ENCODE measurements at regions not wholly inside any gene's neighbourhood (a gene's known extent, or its start where the extent isn't known, plus 50 kb on each side); places are given as distances from the start of the nearest gene placed in this dataset.
"Not testable (repeated sequence)": the region's sequence is repeated elsewhere in the genome, so short reads cannot be mapped to it uniquely, and the experiment has no call there.

GRCh38 chr11:134863294-134863693 lies 451.3 kb upstream of the B3GAT1 start:
- no peaks in the 10 kb centered on the region for H3K9me3 ChIP-seq (ENCODE audit: control insufficient read depth, insufficient read depth, low read length)
- H3K36me3 ChIP-seq (ENCODE audit: control insufficient read depth, insufficient read depth, low read length): no peaks in the 10 kb centered on the region
- H3K27ac ChIP-seq (ENCODE audit: low read length): no peak overlapping the region
- no peak overlapping the region for H3K4me3 ChIP-seq (ENCODE audit: low read length)
- no peaks in the 10 kb centered on the region for H3K27me3 ChIP-seq (ENCODE audit: control insufficient read depth, insufficient read depth, low read length)
- DNase-seq (ENCODE audit: low read depth, low spot score): no peak
- peaks cover under 1% of the 10 kb centered on the region; the same call in 1 of the 2 replicates for H3K4me1 ChIP-seq (ENCODE audit: control insufficient read depth, insufficient read depth, low read length)
- WGBS (ENCODE audit: insufficient coverage, insufficient read length): no CpG with 5 or more reads among the region's 9 CpGs

DNA sequence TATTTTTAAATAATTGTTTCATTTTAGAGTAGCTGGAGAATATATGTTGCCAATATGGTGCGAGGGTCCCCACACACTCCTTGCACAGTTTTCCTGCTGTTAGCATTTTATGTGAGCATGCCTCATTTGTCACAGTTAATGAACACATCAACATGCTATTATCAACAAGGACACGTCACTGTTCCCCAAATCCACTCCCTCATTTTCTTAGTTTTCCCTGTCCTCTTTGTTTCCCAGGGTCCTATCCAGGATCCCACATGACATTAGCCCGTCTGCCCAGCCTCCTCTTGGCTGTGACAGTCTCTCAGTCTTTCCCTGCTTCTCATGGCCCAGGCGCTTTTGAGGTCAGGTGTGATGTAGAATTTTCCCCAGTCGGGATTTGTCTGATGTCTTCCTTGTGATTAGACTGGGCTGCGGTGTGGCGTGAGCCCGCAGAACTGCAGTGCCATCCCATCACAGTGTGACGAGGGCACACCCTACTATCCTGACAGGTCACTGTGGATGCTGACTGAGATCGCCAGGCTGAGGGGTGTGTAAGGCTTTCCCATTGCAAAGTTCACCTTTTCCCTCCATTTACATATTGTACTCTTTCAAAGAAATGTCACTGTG lies 450.6 kb upstream of the B3GAT1 start:
- Histone ChIP-seq H3K9me3 (ENCODE audit: control insufficient read depth, insufficient read depth, low read length) (no peaks in the 10 kb centered on the region), H3K27me3 (ENCODE audit: control insufficient read depth, insufficient read depth, low read length) (no peaks in the 10 kb centered on the region), H3K36me3 (ENCODE audit: control insufficient read depth, insufficient read depth, low read length) (no peaks in the 10 kb centered on the region), H3K27ac (ENCODE audit: low read length) (no peak overlapping the region), H3K4me3 (ENCODE audit: low read length) (no peak overlapping the region), H3K4me1 (ENCODE audit: control insufficient read depth, insufficient read depth, low read length) (no peaks in the 10 kb centered on the region)
- no CpG with 5 or more reads among the region's 10 CpGs for WGBS (ENCODE audit: insufficient coverage, insufficient read length)
- DNase-seq (ENCODE audit: low read depth, low spot score): no peak

- WGBS (ENCODE audit: insufficient coverage, insufficient read length): no CpG with 5 or more reads among the region's 5 CpGs
- no peak for DNase-seq (ENCODE audit: low read depth, low spot score)
Observed at GRCh38 chr11:134862105-134862502, 450.1 kb upstream of the B3GAT1 start.

DNA sequence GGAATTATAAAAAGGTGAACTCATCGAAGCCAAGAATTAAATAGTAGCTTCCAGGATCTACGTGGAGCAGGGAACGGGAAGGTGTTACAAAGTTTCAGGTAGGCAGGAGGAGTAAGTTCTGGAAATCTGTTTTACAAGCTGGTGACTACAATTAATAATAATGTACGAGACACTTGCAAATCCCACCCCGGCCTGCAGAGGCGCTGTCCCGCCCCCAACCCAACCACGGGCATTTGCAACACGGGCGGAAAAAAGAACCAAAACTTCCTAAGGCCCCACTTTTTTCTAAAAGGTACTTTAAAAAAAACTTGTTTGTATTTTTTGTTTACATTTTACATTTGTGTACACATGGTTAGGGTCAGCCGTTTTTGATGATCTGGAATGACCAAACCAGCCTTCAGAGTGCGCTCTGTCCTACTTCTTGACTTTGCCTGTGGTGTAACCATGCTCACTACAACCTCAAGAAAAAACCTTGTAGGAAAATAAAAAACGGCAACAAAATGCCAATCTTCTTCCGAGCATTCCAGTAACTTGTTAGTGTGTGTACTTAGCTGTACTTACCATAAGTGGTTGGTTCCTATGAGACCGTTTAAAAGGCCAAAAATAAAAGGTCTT lies 449.6 kb upstream of the B3GAT1 start:
- Histone ChIP-seq H3K36me3 (ENCODE audit: control insufficient read depth, insufficient read depth, low read length) (no peaks in the 10 kb centered on the region), H3K9me3 (ENCODE audit: control insufficient read depth, insufficient read depth, low read length) (no peaks in the 10 kb centered on the region), H3K4me1 (ENCODE audit: control insufficient read depth, insufficient read depth, low read length) (no peaks in the 10 kb centered on the region), H3K27ac (ENCODE audit: low read length) (no peak overlapping the region), H3K27me3 (ENCODE audit: control insufficient read depth, insufficient read depth, low read length) (no peaks in the 10 kb centered on the region), H3K4me3 (ENCODE audit: low read length) (no peak overlapping the region)
- no peak for DNase-seq (ENCODE audit: low read depth, low spot score)
- WGBS (ENCODE audit: insufficient coverage, insufficient read length): no CpG with 5 or more reads among the region's 15 CpGs

More at GRCh38 chr11:134862105-134862502, 450.1 kb upstream of the B3GAT1 start:
- no peaks in the 10 kb centered on the region for H3K4me1 ChIP-seq (ENCODE audit: control insufficient read depth, insufficient read depth, low read length)
- no peak overlapping the region for H3K4me3 ChIP-seq (ENCODE audit: low read length)
- no peak overlapping the region for H3K27ac ChIP-seq (ENCODE audit: low read length)
- no peaks in the 10 kb centered on the region for H3K36me3 ChIP-seq (ENCODE audit: control insufficient read depth, insufficient read depth, low read length)
- H3K27me3 ChIP-seq (ENCODE audit: control insufficient read depth, insufficient read depth, low read length): no peaks in the 10 kb centered on the region
- no peaks in the 10 kb centered on the region for H3K9me3 ChIP-seq (ENCODE audit: control insufficient read depth, insufficient read depth, low read length)

DNA sequence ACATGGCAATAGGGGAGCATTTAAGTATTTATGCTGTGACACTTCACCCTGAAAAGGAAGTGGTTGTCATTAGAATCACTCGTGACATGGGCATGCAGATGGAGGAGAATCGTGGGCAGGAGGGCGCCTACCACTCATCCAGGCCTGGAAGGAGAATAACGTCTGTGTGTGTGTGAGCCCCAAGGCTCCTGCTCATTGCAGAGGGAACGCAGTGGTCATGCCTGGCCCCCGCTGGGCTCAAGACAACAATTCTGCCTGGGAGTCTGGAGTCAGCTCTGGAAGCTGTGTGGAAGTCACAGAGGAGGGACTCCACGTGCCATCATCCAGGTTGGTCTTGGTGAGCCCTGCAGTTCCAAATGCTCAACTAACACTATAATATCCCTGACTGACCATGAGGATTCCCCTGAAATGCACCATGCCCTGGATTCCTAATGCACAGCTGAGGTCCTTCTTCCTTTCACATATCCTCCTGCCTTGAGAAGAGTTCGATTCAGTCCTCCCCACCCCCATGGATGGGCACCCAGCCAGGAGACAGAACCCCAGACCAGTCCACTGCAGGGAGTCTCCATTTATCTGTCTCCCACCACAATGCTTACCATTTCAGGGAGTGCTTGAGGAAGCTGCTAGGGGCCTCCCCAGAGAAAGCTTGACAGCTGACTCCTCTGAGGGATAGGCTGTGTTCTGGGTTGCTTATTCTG lies 446.9 kb upstream of the B3GAT1 start:
- Histone ChIP-seq H3K27ac (ENCODE audit: low read length) (no peak overlapping the region), H3K4me1 (ENCODE audit: control insufficient read depth, insufficient read depth, low read length) (no peaks in the 10 kb centered on the region), H3K36me3 (ENCODE audit: control insufficient read depth, insufficient read depth, low read length) (no peaks in the 10 kb centered on the region), H3K9me3 (ENCODE audit: control insufficient read depth, insufficient read depth, low read length) (no peaks in the 10 kb centered on the region), H3K27me3 (ENCODE audit: control insufficient read depth, insufficient read depth, low read length) (no peaks in the 10 kb centered on the region), H3K4me3 (ENCODE audit: low read length) (no peak overlapping the region)
- no CpG with 5 or more reads among the region's 8 CpGs for WGBS (ENCODE audit: insufficient coverage, insufficient read length)
- no peak for DNase-seq (ENCODE audit: low read depth, low spot score)

DNA sequence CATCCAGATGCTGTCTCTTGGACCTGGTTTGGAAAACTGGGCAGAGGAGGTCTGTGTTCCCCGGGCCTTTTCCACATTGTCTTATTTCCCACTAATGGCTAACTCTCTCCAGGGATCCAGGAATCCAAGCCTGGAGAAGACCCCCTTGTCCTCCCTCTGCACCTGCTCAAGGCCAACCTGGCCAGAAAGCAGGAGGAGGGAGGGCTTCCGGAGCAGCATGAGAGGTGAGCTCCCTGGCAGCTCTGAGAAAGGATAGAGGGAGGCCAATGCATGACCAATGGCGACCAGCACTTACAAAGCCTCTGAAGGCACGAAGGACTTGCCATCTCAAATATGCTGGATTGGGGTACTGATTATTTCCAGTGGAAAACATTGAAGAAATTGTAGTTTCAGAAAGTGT lies 445.0 kb upstream of the B3GAT1 start:
- no CpG with 5 or more reads among the region's 4 CpGs for WGBS (ENCODE audit: insufficient coverage, insufficient read length)
- Histone ChIP-seq H3K36me3 (ENCODE audit: control insufficient read depth, insufficient read depth, low read length) (no peaks in the 10 kb centered on the region), H3K27ac (ENCODE audit: low read length) (no peak overlapping the region), H3K4me3 (ENCODE audit: low read length) (no peak overlapping the region), H3K27me3 (ENCODE audit: control insufficient read depth, insufficient read depth, low read length) (no peaks in the 10 kb centered on the region), H3K9me3 (ENCODE audit: control insufficient read depth, insufficient read depth, low read length) (no peaks in the 10 kb centered on the region), H3K4me1 (ENCODE audit: control insufficient read depth, insufficient read depth, low read length) (no peaks in the 10 kb centered on the region)
- no peak for DNase-seq (ENCODE audit: low read depth, low spot score)

DNA sequence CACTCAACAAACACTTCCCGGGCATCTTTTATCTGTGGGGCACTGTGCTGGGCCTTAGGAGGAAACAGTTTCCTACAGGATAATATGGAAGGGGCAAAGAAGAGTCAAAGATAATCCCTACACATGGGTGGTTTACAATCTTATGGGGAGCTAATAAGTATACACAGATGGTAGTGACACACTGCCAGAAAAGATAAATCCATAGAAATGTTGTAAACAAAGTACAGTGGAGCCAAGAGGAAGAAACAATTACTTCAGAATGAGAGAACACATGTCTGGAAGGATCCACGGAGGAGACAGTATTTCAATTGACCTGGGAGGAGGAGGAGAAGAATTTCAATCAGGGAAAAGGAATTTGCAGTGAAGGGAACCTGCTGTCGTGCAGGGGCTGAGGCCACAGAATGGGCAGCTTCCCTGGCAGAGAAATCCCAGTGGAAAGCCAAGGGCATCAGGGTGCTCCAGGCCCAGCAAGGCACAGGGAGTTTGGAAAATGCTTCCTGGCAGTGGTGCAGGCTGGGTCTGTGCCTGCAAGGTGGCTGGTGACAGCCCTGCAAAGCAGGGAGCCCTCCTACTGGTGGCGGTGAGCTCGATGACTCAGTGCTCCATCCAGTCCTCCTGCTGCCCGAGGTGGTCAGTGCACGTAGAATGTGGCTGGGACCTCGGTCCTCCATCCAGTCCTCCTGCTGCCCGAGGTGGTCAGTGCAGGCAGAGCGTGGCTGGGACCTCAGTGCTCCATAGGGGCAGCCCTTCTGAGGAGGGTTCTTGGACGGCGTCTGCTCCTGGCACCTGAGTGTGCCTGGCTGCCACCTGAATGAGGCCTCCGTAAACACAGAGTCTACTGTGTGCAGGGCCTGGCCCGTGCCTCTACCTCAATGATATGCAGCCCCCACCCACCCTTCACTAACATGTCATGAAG lies 444.3 kb upstream of the B3GAT1 start:
- no peaks in the 10 kb centered on the region for H3K27me3 ChIP-seq (ENCODE audit: control insufficient read depth, insufficient read depth, low read length)
- no peaks in the 10 kb centered on the region for H3K36me3 ChIP-seq (ENCODE audit: control insufficient read depth, insufficient read depth, low read length)
- H3K4me1 ChIP-seq (ENCODE audit: control insufficient read depth, insufficient read depth, low read length): no peaks in the 10 kb centered on the region
- no peak overlapping the region for H3K27ac ChIP-seq (ENCODE audit: low read length)
- H3K4me3 ChIP-seq (ENCODE audit: low read length): no peak overlapping the region
- DNase-seq (ENCODE audit: low read depth, low spot score): no peak
- WGBS (ENCODE audit: insufficient coverage, insufficient read length): no CpG with 5 or more reads among the region's 14 CpGs
- H3K9me3 ChIP-seq (ENCODE audit: control insufficient read depth, insufficient read depth, low read length): no peaks in the 10 kb centered on the region

- Histone ChIP-seq H3K4me1 (ENCODE audit: control insufficient read depth, insufficient read depth, low read length) (no peaks in the 10 kb centered on the region), H3K4me3 (ENCODE audit: low read length) (no peak overlapping the region), H3K27ac (ENCODE audit: low read length) (no peak overlapping the region), H3K27me3 (ENCODE audit: control insufficient read depth, insufficient read depth, low read length) (no peaks in the 10 kb centered on the region), H3K36me3 (ENCODE audit: control insufficient read depth, insufficient read depth, low read length) (no peaks in the 10 kb centered on the region), H3K9me3 (ENCODE audit: control insufficient read depth, insufficient read depth, low read length) (no peaks in the 10 kb centered on the region)
- no CpG with 5 or more reads among the region's 12 CpGs for WGBS (ENCODE audit: insufficient coverage, insufficient read length)
- DNase-seq (ENCODE audit: low read depth, low spot score): no peak
Observed at GRCh38 chr11:134853992-134854991, 442.2 kb upstream of the B3GAT1 start.

DNA sequence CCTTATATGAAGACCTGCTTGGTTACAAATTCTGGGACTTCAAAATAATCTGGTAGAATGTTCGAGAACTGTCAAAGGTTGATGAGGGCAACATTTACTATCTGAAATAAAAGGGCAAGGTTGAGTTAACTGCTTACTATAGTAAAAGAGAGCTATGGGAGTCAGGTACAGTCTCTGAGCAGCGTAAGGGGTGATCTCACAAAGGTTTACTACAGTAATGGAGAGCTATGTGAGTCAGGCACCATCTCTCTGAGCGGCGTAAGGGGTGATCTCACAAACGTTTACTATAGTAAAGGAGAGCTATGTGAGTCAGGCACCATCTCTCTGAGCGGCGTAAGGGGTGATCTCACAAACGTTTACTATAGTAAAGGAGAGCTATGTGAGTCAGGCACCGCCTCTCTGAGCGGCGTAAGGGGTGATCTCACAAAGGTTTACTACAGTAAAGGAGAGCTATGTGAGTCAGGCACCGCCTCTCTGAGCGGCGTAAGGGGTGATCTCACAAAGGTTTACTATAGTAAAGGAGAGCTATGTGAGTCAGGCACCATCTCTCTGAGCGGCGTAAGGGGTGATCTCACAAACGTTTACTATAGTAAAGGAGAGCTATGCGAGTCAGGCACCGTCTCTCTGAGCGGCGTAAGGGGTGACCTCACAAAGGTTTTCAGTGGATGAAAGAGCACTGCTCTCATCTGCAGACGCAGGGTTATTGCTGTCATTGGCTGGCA lies 439.6 kb upstream of the B3GAT1 start:
- WGBS (ENCODE audit: insufficient coverage, insufficient read length): no CpG with 5 or more reads among the region's 22 CpGs
- H3K36me3 ChIP-seq (ENCODE audit: control insufficient read depth, insufficient read depth, low read length); H3K27me3 ChIP-seq (ENCODE audit: control insufficient read depth, insufficient read depth, low read length); H3K4me3 ChIP-seq (ENCODE audit: low read length); H3K9me3 ChIP-seq (ENCODE audit: control insufficient read depth, insufficient read depth, low read length); DNase-seq (ENCODE audit: low read depth, low spot score); H3K27ac ChIP-seq (ENCODE audit: low read length); H3K4me1 ChIP-seq (ENCODE audit: control insufficient read depth, insufficient read depth, low read length): not testable (repeated sequence)

Data from iPS DF 6.9 (cell line).